Esophagus muscularis mucosa (tissue), 4 donors: ENCODE measurements at regions not wholly inside any gene's neighbourhood (a gene's known extent, or its start where the extent isn't known, plus 50 kb on each side); places are given as distances from the start of the nearest gene placed in this dataset.

Experiments used
- EP300 ChIP-seq: sonication (generic); formaldehyde crosslinking; IDR thresholded peaks from one replicate; pipeline ENCODE4 v1.6.1; 2017; ENCODE audit warnings: antibody characterized with exemption
- POLR2A ChIP-seq: fragments of 450-650 bp; IDR thresholded peaks from one replicate; pipeline ENCODE4 v1.6.1; 2017; ENCODE audit warnings: antibody characterized with exemption, moderate library complexity, mild to moderate bottlenecking, low read depth
- POLR2AphosphoS5 ChIP-seq, 2 donors: sonication (generic); formaldehyde crosslinking; IDR thresholded peaks; one replicate each; pipeline ENCODE4 v1.6.1; 2017; ENCODE audit warnings: antibody characterized with exemption in 2 of 2
- TF ChIP-seq, protein P1 (sequence below), 3 experiments: fragments of 200-600 bp in 2 of 3; fragments of 450-650 bp in 1 of 3; sonication (generic) in 2 of 3; IDR thresholded peaks; one replicate each; pipeline ENCODE4 v1.5.1; 2017 to 2019; ENCODE audit warnings: antibody characterized with exemption in 3 of 3, mild to moderate bottlenecking in 2 of 3, moderate library complexity in 1 of 3

DNA sequence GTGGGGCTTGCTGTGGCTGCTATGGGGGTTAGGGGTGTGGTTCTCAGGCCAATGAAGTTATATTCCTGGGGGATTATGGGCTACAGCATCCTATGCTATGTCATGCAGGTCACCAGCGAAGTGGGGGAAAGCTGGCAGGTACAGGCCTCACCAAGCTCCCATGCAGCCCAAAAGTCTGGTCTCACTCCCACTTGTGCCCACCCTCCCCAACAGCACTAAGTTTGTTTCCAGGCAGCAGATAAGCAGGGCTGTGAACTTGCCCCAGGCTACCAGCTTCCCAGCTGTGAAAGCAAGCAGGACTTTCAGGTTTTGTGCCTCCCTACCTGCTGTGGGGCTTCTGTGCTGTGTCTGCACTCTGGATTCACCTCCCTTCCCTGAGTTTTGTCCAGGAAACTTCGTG, 469.7 kb downstream of the CPS1 start:
- TF ChIP-seq POLR2A, result no peak
- no peak for TF ChIP-seq POLR2AphosphoS5 (IDR thresholded peaks at IDR 0.05)
- TF ChIP-seq, protein P1, sequence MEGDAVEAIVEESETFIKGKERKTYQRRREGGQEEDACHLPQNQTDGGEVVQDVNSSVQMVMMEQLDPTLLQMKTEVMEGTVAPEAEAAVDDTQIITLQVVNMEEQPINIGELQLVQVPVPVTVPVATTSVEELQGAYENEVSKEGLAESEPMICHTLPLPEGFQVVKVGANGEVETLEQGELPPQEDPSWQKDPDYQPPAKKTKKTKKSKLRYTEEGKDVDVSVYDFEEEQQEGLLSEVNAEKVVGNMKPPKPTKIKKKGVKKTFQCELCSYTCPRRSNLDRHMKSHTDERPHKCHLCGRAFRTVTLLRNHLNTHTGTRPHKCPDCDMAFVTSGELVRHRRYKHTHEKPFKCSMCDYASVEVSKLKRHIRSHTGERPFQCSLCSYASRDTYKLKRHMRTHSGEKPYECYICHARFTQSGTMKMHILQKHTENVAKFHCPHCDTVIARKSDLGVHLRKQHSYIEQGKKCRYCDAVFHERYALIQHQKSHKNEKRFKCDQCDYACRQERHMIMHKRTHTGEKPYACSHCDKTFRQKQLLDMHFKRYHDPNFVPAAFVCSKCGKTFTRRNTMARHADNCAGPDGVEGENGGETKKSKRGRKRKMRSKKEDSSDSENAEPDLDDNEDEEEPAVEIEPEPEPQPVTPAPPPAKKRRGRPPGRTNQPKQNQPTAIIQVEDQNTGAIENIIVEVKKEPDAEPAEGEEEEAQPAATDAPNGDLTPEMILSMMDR (IDR thresholded peaks at IDR 0.05), result no peak
- no peak for TF ChIP-seq EP300
